HEK293T (cell line): ENCODE measurements at regions not wholly inside any gene's neighbourhood (a gene's known extent, or its start where the extent isn't known, plus 50 kb on each side); places are given as distances from the start of the nearest gene placed in this dataset.

Source experiments
- ARNT ChIP-seq: fragments of 450-650 bp; IDR thresholded peaks from 2 replicates; pipeline ENCODE4 v1.6.1; 2017; ENCODE audit warnings: mild to moderate bottlenecking
- BHLHE40 ChIP-seq: fragments of 450-650 bp; IDR thresholded peaks from 2 replicates; pipeline ENCODE4 v1.6.1; 2016; ENCODE audit warnings: mild to moderate bottlenecking, moderate library complexity, borderline replicate concordance
- CTBP1 ChIP-seq: fragments of 450-650 bp; IDR thresholded peaks from 2 replicates; pipeline ENCODE4 v1.6.1; 2016; ENCODE audit warnings: borderline replicate concordance
- ELF4 ChIP-seq: fragments of 450-650 bp; IDR thresholded peaks from 2 replicates; pipeline ENCODE4 v1.6.1; 2017; ENCODE audit warnings: antibody characterized with exemption
- FOXA1 ChIP-seq: fragments of 450-650 bp; IDR thresholded peaks from 2 replicates; pipeline ENCODE4 v1.6.1; 2016; ENCODE audit warnings: mild to moderate bottlenecking
- FOXK2 ChIP-seq: fragments of 450-650 bp; IDR thresholded peaks from 2 replicates; pipeline ENCODE4 v1.6.1; 2016; ENCODE audit warnings: mild to moderate bottlenecking
- FOXM1 ChIP-seq: fragments of 450-650 bp; IDR thresholded peaks from 2 replicates; pipeline ENCODE4 v1.6.1; 2017; ENCODE audit warnings: mild to moderate bottlenecking, borderline replicate concordance
- HDGF ChIP-seq: fragments of 450-650 bp; IDR thresholded peaks from 2 replicates; pipeline ENCODE4 v1.6.1; 2017; ENCODE audit warnings: antibody characterized with exemption, borderline replicate concordance
- L3MBTL2 ChIP-seq: fragments of 450-650 bp; conservative IDR thresholded peaks from 2 replicates; pipeline ENCODE4 v1.6.1; 2016; ENCODE audit warnings: mild to moderate bottlenecking
- NFRKB ChIP-seq: fragments of 450-650 bp; IDR thresholded peaks from 2 replicates; pipeline ENCODE4 v1.6.1; 2016; ENCODE audit warnings: mild to moderate bottlenecking, moderate library complexity
- SP1 ChIP-seq: fragments of 450-650 bp; IDR thresholded peaks from 2 replicates; pipeline ENCODE4 v1.6.1; 2017
- SUZ12 ChIP-seq: fragments of 450-650 bp; IDR thresholded peaks from 2 replicates; pipeline ENCODE4 v1.6.1; 2016; ENCODE audit warnings: mild to moderate bottlenecking
- TARDBP ChIP-seq: fragments of 450-650 bp; IDR thresholded peaks from 2 replicates; pipeline ENCODE4 v1.6.1; 2016
- TF ChIP-seq, protein P1 (sequence below): fragments of 450-650 bp; IDR thresholded peaks from 2 replicates; pipeline ENCODE4 v1.6.1; 2016

DNA sequence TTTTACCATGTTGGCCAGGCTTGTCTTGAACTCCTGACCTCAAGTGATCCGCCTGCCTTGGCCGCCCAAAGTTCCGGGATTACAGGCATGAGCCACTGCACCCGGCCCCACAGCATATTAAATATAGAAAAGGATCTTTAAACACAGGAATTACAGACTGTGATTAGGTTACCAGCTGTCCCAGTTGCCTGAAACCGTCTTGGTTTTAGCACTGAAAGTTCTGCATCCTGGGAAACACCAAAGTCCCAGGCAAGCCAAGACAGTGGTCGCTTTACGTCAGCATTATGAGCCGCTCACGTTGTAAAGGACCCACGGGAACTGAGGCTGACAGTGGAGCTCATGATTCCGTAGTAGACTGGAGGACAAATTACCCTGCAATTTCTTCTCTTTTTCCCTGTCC, 69.0 kb upstream of the FAM180A start:
- TF ChIP-seq TARDBP (no peak), SP1 (no peak), FOXA1 (no peak), ELF4 (no peak), ARNT (no peak), BHLHE40 (no peak), FOXM1 (no peak), CTBP1 (no peak), HDGF (no peak), FOXK2 (no peak), L3MBTL2 (no peak), NFRKB (no peak), SUZ12 (no peak)
- TF ChIP-seq, protein P1, sequence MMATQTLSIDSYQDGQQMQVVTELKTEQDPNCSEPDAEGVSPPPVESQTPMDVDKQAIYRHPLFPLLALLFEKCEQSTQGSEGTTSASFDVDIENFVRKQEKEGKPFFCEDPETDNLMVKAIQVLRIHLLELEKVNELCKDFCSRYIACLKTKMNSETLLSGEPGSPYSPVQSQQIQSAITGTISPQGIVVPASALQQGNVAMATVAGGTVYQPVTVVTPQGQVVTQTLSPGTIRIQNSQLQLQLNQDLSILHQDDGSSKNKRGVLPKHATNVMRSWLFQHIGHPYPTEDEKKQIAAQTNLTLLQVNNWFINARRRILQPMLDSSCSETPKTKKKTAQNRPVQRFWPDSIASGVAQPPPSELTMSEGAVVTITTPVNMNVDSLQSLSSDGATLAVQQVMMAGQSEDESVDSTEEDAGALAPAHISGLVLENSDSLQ, result no peak
